HG03575 (cell line): ENCODE measurements at regions not wholly inside any gene's neighbourhood (a gene's known extent, or its start where the extent isn't known, plus 50 kb on each side); places are given as distances from the start of the nearest gene placed in this dataset.

Experiments
- ATAC-seq: cut with Tn5 transposase; IDR thresholded peaks from one replicate; pipeline ENCODE4 v1.9.1; 2021; ENCODE audit not compliant: unreplicated experiment, insufficient number of reproducible peaks, low FRiP score; ENCODE audit errors: extremely low read depth

DNA sequence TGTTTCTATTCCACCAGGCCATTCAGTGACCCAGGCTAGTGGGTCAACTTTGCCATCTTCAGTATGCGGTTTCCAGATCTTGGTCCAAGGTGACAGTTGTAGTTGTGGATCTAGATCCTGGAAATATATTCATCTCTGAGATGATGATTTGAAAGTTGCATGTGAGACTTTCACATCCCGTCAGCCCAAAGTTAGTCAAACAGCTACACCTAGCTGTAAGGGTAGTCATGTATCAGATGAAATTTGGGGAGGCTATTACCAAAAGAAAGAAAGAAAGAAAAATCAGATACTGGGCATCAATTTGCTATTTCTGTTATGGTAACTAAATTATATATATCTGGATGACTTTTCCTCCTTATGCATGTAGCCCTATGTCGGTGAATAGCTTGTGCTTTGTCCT is 259.4 kb upstream of the ARX start:
- no peak for ATAC-seq

DNA sequence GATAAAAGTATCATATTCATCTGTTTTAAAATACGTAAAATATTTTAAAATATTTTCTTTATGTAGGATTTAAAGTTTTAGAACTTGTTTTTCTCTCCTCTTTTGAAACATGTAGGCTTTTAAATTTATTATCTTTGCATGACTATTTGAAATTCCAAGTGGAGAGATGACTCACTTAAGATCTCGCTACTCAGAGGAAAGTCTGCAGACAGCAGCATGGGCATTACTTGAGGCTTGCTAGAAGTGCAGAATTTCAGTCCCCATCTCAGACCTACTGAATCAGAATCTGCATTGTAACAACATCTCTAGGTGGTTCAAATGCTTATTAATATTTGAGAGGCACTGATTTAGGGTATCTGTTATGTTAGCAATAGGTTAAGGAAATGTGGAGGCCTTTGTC is 225.7 kb upstream of the ARX start:
- ATAC-seq = no peak

DNA sequence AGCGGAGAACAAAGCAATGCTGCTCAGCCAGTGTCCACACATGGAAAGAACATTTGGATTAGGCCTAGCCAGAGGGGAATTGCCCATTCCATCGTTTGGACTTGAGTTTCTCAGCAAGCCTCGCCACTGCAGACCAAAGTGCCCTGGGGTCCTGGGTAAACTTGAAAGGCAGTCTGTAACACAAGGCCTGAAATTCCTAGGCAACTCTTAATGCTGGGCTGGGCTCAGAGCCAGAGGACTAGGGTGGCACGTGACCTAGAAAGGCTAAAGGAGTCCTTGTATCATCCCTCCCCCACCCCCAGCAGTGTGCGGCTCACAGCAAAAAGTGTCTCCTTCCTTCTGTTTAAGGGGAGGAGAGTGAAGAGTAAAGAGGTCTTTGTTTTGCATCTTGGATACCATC is 210.4 kb upstream of the ARX start:
- no peak for ATAC-seq

DNA sequence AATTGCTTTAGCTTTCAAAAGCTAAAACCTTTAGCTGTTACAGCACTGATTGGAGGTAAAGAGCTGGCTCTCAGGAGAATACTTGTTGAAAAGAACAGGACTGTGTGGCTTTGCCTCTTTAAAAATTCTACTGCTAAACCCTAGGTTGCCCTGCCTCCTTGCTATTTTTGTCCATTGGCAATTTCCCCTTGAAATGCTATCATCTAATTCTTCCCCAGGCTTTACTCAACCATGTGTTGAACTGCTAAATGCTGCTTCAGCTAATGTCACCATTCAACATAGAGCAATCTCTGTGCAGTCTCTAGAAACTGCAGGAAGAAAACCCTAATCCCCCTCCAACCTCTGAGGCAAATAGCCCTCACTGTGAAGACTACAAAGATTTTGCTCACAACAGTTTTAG is 203.7 kb upstream of the ARX start:
- no peak for ATAC-seq

DNA sequence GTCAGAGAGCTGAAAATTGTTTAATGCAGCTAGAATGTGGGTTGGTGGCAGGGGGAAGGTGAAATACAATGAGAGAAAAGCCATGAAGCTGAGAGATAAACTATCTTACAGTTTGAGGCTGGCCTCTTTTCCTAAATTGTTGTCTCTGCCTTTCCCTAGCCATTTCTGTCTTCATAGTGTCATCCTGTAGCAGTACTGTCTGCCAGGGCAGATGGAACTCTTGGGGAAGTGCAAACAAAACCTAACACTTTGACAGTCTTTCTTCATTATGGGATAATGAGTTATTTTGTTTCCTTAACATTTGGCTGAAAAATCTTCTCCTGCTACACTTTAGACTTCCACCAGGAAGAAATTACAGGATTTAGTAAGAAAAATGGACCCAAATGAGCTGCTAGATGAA is 197.8 kb upstream of the ARX start:
- no peak for ATAC-seq

DNA sequence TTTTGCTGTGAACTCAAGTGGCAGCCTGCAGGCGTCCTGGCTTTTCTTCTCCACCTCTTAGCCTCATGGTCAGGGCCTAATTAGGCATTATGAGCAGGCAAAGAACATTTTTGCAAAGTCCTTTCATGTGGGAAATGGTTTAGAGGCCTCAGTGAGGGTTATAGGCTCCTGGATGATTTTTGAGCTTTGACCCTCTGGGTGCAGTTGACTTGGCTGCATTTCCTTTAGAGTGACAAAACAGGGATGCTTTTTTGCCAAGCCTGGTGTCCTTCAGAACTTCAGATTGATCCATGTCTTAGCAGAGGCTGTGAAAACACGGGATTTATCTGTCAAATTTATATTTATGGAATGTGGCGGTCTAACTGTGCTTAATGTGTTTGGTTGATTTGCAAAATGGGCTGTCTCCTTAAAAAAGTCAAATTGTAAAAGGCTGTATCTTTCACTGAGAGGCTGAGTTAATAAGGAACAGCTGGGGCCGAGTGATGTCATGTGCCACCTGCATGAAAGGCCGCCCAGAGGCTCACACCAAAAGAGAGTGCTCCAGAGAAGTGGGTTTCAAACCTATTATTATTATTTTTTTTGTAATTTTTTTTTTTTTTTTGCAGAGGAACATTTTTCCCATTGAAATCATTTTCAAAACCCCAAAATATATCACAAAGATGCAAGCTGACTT is 192.2 kb upstream of the ARX start:
- no peak for ATAC-seq

DNA sequence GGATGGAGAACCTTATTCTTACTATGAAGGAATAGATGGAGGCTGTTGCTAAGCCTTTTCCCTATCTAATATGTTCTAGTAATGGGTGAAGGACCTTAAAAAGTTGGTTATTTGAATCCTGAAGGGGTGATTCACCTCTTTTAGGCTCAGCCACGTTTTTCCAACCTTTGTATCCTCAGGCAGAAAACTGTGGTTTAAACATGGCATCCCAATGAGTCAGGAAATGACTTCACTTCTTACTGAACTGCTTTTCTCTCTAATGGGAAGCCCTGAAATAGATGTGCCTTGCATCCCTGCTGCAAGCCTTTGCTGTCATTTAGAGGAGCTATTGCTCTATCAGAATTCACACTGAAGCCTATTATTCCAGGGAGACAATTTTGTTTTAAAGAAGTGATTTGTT is 191.0 kb upstream of the ARX start:
- no peak for ATAC-seq

DNA sequence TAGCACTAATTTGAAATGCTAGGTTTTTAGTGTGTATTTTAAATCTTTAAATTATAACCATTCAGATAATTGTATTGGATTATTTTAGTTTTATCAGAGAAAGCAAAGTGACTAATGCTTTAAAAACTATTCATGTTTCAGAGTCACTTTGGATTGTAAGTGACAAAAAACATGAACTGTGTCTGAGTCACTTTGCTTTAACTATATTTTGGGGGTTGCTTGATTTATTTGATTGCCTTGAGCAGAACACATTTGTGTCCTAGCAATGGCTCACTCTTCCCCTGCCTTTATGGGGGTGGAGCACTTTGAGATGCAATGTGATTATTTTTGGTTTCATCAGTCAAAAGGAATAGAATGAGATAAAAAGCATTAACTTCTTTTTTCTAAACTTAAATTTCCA is 188.4 kb upstream of the ARX start:
- ATAC-seq = no peak

DNA sequence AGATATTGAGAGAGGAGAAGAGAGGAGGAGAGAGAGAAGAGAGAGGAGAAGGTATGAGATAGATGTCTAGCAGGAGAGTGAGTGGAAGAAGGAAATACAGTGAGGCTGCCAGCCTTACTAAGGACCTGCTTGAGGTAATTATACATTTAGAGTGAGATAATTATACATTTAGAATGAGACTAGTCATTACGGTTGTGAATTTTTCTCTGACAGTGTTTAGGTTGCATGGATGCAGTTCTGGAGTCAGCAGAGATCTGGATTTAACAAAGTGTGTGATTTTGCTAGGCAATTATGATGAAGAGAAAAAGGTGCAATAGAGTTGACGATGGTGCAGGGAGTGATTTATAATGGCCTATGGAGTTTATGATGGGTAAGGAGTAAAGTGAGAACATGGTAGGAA is 187.1 kb upstream of the ARX start:
- ATAC-seq = no peak

DNA sequence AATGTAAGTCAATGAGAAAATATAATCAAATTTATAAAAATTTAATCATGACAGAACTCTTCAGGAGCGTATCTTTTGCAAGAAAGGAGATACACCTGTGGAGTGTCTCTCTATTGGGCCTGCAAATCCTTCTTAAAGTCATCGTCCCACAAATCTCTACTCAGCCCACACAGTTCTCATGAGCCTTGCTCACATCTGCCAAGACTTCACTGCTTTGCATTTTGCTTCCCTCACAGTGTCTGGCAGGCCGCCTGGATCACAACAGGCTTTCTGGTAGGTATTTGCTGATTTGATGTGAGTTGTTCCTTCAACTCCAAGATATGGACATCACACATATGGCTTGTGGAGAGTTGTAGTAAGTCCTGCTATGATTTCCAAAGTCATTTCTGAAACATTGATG is 183.1 kb upstream of the ARX start:
- ATAC-seq = no peak

DNA sequence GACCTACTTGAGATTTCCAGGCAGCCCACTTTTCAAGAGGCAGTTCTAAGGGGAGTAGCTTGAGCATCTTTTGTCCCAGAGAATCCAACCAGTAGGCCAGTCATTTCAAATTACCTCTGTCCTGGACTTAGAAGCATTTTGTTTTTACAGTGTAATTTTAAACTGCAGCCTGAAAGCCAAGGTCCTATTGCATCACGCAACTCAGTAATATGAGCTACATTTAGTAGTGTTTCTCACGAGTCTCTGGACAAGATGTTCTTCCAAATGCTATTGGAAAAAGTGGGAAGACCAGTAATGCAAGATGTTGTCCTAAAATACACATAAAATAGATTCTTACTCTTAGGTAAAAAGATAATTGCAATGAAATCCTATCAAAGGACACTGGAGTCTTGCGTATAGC is 182.5 kb upstream of the ARX start:
- ATAC-seq = no peak

DNA sequence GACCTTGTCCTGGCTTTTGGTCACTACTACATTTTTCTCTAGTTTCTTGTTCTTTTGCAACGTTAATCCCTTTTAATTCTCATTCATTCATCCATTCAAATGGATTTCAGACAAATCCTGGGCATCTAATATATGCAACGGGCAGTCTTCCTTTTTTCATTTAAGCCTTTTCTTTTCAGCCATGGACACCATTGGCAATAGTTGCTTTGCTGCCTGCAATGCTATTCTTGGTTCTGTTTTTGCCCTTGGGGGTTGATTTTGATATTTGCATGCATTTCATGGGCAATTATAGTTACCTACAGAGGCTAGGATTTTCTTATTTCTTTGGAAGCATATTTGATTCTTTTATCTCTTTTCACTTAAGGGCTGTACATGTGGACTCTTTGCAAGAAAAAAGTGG is 180.5 kb upstream of the ARX start:
- no peak for ATAC-seq

DNA sequence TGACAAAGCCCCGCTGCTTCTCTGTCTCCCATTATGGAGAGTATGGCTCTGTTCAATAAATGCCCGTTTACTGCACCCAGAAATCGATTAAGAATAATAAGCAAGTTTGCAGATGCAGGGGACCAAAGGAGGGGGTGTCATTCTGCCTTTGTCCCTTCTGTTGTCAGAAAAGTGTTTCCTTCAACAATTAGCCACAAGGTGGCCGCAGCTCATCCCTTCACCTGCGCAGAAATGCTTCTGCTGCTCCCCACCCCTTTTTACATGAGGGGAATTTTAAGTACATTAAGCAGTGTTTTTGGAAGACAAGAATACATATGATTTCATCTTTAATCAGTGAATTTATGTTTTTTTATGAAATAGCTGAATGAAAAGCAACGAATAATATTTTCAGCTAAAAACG is 175.6 kb upstream of the ARX start:
- ATAC-seq = no peak

DNA sequence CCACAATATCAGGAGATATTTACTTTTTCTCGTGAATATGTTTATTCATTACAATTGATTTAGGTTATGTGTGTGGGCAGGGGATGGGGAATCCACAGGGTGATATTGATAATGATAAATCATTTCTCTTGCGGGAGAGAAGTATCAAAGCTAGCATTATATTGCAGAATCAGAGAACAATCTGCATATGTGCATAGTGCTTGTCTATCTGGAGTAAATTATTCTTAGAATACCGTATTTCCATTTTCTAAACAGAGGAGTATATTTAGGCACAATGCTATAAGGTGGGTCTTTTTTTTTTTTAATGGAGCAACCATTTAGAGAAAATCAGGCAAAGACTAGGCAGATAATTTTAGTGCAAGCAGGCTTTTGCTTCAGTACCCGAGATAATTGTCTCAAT is 166.0 kb upstream of the ARX start:
- no peak for ATAC-seq

DNA sequence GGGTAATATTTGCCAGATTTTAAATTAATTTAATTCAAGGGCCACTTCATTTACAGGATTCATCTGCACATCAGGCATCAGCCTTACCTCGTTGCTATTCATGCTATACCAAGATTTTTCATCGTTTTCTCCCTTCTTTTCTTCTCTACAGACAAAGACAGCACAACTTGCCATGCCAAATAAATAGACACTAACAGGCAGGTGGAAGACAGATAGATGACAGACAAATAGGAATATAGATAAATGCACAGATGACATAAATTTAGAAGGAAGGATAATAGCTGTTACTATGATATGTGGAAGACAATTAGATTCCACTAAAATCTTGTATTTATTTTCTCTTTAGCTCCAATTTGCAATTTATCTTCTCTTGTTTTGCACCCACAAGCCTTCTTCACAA is 164.5 kb upstream of the ARX start:
- no peak for ATAC-seq

DNA sequence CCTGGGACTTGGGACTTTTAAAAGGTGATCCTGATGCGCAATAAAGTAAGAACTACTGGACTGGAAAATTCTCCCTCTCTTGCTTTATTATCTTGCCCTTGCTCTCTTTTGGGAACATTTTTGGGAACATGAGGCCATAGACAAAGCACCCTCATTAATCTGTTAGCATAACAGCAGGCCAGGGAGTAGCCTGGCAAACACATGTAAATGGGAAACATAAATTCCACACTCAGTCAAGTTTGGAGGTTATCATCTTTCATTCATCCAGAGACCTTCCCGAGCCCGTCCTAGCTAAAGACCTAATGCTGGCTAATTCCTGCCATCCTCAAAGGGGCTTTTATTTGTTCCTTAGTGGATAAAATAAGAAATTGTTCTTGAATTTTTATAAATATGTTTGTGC is 162.8 kb upstream of the ARX start:
- no peak for ATAC-seq

DNA sequence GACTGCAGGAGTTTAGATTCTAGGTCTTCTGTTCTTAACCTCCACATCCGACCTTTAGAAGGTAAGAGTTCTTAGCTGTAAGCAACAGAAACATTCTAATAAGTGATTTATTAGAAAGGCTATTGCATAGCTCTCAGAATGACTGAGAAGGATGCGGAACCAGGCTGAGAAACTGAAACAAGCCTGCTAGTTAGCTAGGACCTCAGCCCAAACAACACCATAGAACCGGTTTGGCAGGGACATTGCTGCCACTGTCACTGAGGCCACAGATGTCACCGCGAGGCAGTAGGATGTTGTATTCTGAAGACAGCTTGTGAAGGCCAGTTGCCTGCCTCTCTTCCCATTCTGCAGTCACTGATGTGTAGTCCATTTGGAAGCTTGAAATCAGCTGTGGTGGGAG is 160.0 kb upstream of the ARX start:
- ATAC-seq = no peak

DNA sequence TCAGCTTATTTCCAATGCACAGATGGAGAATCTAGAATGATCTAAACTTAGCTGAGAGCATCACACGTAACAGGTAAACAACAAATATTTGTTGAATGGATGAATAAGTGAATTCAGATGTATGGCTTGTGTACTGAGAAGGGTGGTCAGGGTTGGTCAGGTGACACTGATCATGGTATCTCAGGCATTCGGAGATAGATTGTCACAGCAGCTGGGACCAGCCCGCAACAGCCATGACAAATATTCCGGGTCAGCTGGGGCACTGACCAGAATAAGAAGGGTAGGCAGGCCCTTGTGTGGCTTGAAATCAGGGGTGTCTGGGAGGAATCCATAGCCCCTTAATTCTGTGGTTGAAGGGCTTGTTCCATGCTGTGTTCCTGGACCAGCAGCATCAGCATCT is 159.4 kb upstream of the ARX start:
- no peak for ATAC-seq

DNA sequence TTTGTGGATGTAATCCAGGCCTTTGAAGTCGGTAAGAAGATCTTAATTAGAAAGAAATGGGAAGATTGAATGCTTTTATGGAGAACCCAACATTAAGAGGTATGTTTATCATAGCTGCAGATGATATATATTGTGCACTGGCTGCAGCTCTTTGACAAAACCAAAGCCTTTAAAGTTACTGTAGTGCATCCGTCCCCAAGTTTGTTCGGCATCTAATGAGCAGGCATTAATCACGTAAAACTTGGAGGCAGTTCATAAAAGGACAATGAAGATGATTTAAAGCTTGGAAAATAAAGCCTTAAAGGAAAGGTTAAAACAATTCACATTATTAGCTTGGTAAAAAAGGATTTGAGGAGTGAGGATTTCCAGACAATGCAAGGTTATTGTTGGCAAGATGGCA is 150.8 kb upstream of the ARX start:
- ATAC-seq = no peak

DNA sequence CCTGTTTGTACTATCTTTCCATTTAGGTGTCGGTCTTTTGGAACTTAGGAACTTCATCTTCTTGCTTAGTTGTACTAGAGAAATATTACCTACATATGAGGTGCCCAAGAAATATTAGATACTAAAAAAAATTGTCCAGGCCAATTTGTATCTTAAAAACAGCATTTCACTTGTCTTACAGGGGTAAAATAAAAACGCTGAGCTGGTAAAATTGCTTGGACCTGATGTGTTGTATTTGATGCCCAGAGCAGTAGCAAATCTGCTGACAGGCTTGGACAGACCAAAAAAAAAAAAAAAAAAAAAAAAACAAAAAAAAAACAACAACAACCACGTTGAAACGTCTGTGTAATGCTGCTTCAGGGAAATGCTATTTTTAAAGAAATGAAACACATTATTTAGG is 150.4 kb upstream of the ARX start:
- no peak for ATAC-seq

DNA sequence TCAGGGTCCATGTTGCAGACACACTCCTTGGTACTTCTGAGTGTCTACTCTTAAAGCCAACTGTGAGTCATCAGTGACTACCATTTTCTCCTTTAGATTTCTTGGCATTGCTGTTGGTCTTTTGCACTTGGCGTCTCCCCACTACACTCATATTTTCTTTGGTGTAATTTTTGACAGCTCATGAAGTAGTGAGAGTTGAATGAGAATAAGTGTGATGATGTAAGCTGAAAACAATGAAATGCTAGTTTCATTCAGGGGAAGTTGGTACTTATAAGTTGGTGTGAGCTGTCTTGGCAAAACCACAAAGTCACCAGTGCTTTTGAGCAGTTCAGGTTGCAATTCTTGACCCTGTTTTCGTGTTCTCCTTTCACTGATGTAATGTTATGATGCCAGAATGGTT is 142.9 kb upstream of the ARX start:
- no peak for ATAC-seq

DNA sequence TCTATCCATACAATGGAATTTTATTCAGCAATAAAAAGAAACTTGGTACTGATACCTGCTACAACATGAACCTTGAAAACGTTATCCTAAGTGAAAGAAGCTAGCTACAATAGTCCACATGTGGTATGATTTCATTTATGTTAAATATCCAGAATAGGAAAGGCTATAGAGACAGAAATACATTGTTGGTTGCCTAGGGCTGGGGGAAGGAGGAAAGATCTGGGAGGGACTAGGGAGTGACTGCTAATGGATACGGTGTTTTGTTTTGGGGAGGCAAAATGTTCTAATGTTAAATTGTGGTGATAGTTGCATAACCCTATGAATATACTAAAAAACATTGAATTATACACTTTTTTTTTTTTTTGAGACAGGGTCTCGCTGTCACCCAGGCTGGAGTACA is 141.1 kb upstream of the ARX start:
- no peak for ATAC-seq
